OCI-LY7 (cell line): ENCODE measurements at regions not wholly inside any gene's neighbourhood (a gene's known extent, or its start where the extent isn't known, plus 50 kb on each side); places are given as distances from the start of the nearest gene placed in this dataset.

Experiments
- EZH2phosphoT487 ChIP-seq: fragments of 200-600 bp; sonication (generic); IDR thresholded peaks from 2 replicates; pipeline ENCODE4 v1.6.1; 2018; ENCODE audit warnings: low read depth, borderline replicate concordance, mild to moderate bottlenecking, mixed run types, antibody characterized with exemption, low read length, moderate library complexity, mixed read lengths
- TF ChIP-seq, protein P1 (sequence below): fragments of 200-600 bp; sonication (generic); conservative IDR thresholded peaks from 2 replicates; pipeline ENCODE4 v1.5.1; 2014; ENCODE audit warnings: mild to moderate bottlenecking, antibody characterized with exemption, low read length, moderate library complexity, mixed read lengths

DNA sequence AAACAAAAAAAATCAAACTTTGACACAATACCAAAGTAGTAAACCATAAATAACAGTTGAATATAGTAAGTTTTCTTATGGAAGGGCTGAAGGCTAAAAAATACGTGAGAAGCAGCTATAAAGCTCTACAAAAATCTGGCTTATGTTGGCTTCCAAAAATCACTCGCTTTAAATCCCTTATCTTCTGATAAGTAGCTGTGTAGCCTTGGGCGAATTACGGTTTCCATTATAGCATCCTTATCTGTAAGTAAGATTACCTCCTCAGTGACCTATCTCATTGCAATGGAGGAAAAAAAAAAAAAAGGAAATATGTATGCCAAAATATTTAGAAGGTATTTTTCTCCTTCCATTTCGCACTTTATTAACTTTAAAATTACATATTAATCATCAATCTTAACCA is 348.6 kb downstream of the PLOD2 start:
- TF ChIP-seq, protein P1, sequence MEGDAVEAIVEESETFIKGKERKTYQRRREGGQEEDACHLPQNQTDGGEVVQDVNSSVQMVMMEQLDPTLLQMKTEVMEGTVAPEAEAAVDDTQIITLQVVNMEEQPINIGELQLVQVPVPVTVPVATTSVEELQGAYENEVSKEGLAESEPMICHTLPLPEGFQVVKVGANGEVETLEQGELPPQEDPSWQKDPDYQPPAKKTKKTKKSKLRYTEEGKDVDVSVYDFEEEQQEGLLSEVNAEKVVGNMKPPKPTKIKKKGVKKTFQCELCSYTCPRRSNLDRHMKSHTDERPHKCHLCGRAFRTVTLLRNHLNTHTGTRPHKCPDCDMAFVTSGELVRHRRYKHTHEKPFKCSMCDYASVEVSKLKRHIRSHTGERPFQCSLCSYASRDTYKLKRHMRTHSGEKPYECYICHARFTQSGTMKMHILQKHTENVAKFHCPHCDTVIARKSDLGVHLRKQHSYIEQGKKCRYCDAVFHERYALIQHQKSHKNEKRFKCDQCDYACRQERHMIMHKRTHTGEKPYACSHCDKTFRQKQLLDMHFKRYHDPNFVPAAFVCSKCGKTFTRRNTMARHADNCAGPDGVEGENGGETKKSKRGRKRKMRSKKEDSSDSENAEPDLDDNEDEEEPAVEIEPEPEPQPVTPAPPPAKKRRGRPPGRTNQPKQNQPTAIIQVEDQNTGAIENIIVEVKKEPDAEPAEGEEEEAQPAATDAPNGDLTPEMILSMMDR: no peak
- no peak for TF ChIP-seq EZH2phosphoT487
